ENCODE measurements at regions not wholly inside any gene's neighbourhood (a gene's known extent, or its start where the extent isn't known, plus 50 kb on each side); places are given as distances from the start of the nearest gene placed in this dataset.

DNA sequence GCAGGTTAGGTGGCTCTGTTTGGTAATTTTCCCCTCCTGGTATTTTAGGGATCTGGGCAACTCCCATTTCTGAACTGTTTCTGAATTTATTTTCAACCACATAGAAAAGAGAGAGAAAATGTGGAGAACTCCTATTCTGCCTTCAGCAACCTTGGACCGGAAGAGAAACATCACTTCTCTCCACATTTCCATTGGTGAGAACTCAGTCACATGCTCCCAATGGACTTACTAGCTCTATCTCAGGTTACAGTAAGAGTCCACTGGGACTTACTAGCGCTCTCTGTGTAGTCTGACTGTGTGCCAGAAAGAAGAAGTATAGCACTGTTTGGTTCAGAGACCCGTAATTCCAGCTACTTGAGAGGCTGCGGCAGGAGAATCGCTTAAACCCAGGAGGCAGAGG, 383.2 kb downstream of the DUSP6 start:
- TF ChIP-seq, protein P1, sequence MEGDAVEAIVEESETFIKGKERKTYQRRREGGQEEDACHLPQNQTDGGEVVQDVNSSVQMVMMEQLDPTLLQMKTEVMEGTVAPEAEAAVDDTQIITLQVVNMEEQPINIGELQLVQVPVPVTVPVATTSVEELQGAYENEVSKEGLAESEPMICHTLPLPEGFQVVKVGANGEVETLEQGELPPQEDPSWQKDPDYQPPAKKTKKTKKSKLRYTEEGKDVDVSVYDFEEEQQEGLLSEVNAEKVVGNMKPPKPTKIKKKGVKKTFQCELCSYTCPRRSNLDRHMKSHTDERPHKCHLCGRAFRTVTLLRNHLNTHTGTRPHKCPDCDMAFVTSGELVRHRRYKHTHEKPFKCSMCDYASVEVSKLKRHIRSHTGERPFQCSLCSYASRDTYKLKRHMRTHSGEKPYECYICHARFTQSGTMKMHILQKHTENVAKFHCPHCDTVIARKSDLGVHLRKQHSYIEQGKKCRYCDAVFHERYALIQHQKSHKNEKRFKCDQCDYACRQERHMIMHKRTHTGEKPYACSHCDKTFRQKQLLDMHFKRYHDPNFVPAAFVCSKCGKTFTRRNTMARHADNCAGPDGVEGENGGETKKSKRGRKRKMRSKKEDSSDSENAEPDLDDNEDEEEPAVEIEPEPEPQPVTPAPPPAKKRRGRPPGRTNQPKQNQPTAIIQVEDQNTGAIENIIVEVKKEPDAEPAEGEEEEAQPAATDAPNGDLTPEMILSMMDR (IDR thresholded peaks at IDR 0.05), result no peak
- no peak for TF ChIP-seq POLR2A (IDR thresholded peaks at IDR 0.05)

All from heart left ventricle (tissue), 13 donors.